Stimulated activated CD4-positive, alpha-beta T cell treated with anti-CD3 and anti-CD28 coated beads, Interleukin-15, amount 100 ng/mL, for 1 hour (primary cell): ENCODE measurements at regions not wholly inside any gene's neighbourhood (a gene's known extent, or its start where the extent isn't known, plus 50 kb on each side); places are given as distances from the start of the nearest gene placed in this dataset.

Experiments used
- DNase-seq, 2 donors: peaks; one replicate each; pipeline ENCODE4 v3.0.0-alpha.2; 2020; ENCODE audit warnings: low read depth in 1 of 2, low spot score in 1 of 2

- no peak for DNase-seq
Measured at GRCh38 chr2:8534729-8535468, 147.0 kb upstream of the ID2 start.

DNA sequence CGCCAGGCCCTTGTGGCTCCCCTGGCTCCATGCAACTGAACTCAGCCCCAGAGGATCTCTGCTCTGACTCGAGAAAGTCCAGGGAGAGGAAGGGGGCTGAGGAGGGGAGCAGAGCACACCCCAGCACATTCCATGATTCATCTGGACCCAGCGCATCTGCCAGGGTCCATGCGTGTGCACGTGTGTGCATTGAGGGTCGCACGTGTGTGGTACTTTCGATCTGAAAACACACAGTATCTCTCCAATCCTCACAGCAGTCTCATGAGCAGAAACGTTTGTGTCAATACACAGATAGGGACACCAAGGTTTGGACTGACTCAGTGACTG is 146.4 kb upstream of the ID2 start:
- DNase-seq: no peak

DNA sequence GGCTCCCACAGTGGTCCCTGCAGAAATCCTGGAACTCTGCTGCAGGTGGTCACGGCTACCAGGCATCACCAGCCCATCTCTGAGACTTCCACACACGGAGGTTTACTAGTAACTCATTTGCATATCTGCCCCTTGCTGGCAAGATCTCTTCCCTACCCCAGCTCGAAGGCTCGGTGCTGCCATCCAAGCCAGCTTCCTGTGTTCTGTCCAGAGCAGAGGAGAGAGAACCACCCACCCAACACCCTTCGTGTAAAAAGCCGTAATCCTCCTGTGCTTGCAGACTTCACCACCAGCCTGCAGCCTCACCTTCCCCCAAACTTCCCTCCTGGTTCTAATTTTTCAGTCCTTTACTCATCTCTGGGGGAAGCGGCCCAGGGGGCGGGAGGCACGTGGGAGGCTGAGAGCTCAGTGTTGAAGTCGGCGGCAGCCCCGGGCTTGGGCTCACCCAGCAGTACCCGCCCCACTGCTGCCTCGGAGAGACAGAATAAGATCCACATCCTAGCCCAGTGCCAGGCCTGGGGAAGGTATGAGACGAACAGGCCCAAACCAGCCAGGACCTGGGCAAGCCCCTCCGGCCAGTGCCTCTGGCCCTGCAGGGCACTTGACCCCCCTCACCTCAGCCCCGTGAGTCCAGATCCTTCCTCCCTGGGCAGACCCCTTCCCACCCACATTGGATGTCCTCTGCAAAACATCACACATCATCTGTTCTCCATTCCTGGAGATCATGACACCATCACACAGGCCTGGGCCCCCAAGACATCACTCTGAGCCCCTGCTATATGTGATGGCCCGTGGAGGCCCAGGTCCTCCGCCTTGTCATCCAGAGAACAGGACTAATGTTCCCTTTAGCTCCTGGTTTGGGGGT is 145.8 kb upstream of the ID2 start:
- DNase-seq: no peak

GRCh38 chr2:8536686-8537561 is 144.9 kb upstream of the ID2 start:
- no peak for DNase-seq

DNA sequence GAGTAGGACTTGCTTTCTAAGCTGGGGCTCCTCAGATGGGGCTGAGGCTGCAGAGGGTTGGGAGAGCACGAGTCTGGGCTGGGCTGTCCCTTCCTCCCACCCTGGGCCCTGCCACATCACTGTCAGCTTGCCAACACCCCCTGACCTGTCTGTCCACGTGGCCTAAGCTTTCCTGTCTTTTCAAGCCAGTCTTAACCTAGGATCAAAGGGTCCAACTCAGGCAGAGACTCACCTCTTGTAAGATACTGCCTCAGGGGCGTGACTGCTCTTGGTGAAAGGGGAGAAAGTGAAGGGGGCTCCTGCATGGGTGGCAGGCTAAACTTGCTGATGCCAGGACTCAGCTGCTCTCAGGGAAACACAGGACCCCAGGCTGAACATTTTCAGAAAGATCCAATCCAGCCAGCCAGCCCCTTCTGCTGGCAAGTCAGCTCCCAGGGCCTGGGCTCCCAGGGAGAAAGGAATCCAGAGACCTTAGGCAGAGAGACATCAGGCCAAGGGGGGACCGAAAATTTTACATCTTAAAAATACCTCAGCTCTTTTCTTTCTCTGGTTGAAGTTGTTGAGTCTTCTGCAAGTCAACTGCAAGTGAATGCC is 144.2 kb upstream of the ID2 start:
- DNase-seq: no peak

- DNase-seq: no peak
Measured at GRCh38 chr2:8538531-8538930, 143.3 kb upstream of the ID2 start.

DNA sequence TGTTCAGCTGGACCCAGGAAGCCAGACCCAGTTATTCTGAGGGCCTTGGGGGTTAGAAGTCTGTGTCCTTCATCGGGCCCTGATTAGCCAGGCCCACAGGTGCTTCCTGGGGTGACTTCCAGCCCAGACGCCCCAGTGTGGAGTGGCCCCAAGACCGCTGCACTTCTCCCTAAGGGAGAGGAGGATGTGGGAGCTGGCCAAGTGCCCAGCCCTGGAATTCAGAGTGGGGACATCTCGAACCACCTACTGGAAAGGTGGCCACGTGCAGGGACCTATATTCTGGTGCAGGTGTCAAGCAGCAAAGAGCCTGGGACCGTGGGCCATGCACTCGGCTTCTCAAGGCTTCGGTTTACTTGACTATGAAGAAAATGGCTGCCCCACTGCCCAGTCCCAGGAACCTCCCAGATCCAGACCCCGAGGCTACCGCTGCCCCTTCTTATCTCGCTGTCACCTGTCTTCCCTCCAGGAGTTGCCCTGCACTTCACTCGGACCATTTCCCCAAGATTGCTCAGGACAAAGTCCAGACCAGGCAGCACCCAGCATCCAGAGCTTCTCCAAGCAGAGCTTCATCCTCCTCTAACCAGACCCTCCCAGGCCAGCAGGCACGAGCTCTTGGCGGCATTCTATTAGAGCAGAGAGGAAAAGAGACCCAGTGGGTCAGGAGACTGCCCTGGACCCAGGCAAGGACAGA is 142.8 kb upstream of the ID2 start:
- DNase-seq: no peak

DNA sequence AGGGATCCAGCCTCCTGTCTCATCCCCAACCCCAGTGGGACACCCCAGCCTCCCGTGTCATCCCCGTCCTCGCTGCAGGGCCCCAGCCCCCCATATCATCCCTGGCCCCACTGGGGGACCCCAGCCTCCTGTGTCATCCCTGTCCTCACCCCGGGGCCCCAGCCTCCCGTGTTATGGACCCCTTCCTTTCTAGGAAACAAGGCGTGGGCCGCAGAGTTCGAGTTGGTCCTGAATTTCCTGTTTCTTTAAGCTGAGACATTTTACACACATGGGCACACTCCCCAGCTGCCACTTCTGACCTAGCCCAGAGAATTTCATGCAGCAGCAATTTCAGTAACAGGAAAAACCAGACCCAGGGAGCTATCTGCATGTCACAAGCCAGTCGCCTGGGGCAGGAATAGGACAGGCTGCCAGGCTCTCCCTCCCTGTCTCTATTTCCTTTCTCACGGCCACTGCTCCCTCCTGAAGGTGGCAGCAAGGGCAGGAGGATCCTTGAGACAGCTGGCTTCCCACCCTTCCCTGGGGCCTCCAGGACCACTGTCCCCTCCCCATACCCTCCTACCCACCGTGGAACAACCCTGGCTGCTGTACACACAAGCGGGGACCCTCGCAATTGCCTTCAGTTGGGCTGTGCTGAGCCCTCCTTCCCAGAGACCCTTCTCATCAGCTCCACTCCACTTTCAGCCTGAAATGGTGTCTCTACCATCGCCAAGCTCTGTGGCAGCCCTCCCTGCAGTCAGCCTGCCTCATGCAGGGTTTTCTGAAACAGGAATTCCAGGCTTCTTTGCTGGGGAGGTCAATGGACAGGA is 141.9 kb upstream of the ID2 start:
- DNase-seq: no peak

GRCh38 chr2:8540552-8541055 is 141.3 kb upstream of the ID2 start:
- DNase-seq: no peak

GRCh38 chr2:8541223-8541622 is 140.6 kb upstream of the ID2 start:
- DNase-seq: no peak

GRCh38 chr2:8541636-8542035 is 140.2 kb upstream of the ID2 start:
- no peak for DNase-seq

GRCh38 chr2:8542381-8543059 is 139.3 kb upstream of the ID2 start:
- DNase-seq: no peak

- peak in 1 of 2 donors; percentile 52 for DNase-seq
Measured at GRCh38 chr2:8543060-8543382, 138.8 kb upstream of the ID2 start.

DNA sequence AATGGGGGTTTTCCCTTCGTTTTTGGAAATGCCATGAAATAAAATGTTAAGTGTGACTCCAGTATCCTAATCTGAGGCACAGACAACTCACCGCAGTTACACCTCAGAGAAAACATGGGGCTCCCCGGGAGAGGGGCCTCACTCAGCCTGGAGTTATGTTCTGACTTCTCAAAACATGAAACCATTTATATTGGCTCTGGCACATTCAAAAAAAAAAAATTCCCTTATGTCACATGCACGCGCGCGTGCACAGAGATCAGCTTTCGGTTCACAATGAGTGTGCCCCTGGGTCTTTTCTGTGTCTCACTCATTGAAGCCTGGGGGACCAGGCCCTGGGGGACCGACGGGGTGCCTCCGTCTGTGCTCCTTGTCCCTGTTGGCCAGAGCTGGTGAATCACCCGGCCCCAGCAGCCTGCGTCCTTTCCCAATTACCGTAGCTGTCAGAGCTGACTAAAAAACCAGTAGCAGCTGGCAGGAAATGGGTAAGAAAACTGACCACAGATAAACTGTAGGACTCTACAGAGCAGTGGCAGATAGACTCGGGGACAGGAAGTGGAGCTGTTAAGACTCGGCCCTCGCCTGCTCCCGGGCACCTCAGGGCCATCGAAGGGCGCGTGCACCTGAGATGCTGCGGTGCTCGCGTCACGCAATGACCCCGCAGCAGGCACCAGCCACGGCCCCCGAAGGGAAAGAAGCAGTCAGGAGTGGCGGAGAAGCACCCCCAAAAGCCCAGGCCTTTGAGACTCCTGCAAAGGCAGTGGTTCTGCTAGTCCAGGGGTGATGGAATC is 138.3 kb upstream of the ID2 start:
- peak in 1 of 2 donors; percentile 56 for DNase-seq

GRCh38 chr2:8544171-8544785 is 137.6 kb upstream of the ID2 start:
- DNase-seq: no peak

GRCh38 chr2:8544786-8545694 is 136.8 kb upstream of the ID2 start:
- peak; percentile 69 to 78 for DNase-seq
